T-helper 17 cell (primary cell): ENCODE measurements at regions not wholly inside any gene's neighbourhood (a gene's known extent, or its start where the extent isn't known, plus 50 kb on each side); places are given as distances from the start of the nearest gene placed in this dataset.

Experiments used
- ATAC-seq: fragments of 150-1000 bp; cut with Tn5 transposase; 2 replicates; pipeline ENCODE4 v1.10.0; 2021; ENCODE audit warnings: mild to moderate bottlenecking, moderate library complexity
- DNase-seq, 3 donors: peaks; one replicate each; pipeline versions ENCODE4 v3.0.0 to v3.0.0-alpha.2; 2020 to 2021
- H3K9me3 ChIP-seq: one replicate; pipeline ENCODE4 v1.7.0; 2013; ENCODE audit warnings: low read length, mild to moderate bottlenecking; ENCODE audit not compliant: control insufficient read depth, poor library complexity, severe bottlenecking
- H3K27ac Mint-ChIP-seq: one replicate; pipeline ENCODE4 v1.8.0; 2022; ENCODE audit warnings: mild to moderate bottlenecking, moderate library complexity, mixed read lengths
- H3K27me3 Mint-ChIP-seq: one replicate; pipeline ENCODE4 v1.8.0; 2022; ENCODE audit warnings: mixed read lengths
- H3K36me3 Mint-ChIP-seq: one replicate; pipeline ENCODE4 v1.8.0; 2022; ENCODE audit warnings: low read depth, mixed read lengths
- H3K4me1 Mint-ChIP-seq: one replicate; pipeline ENCODE4 v1.8.0; 2022; ENCODE audit warnings: mild to moderate bottlenecking, mixed read lengths
- H3K4me3 Mint-ChIP-seq: one replicate; pipeline ENCODE4 v1.8.0; 2022; ENCODE audit warnings: mild to moderate bottlenecking, moderate library complexity, mixed read lengths

DNA sequence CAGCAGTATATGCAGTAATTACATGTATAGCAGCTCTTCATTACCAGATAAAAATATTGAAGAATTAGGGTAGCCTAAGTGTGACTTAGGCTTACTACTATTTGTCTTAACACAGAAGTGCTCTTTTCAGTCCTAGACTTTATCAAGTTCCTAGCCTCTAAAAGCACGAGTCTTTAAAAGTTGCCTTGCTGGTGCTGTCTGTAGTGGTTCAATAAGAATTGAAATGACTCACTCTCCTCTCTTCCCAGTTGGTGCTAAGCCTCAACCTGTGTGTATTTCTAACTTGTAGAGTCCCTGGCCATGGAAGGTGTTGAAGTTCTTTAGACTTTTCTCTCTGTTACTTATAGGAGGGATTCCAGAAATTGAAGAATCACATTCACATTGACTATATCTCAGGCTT, 395.4 kb upstream of the THRB start:
- H3K9me3 ChIP-seq, result peaks cover 2% of the 10 kb centered on the region
- Mint-ChIP-seq H3K36me3 (no peaks in the 10 kb centered on the region), H3K27ac (no peak overlapping the region), H3K4me1 (no peaks in the 10 kb centered on the region), H3K27me3 (no peaks in the 10 kb centered on the region), H3K4me3 (no peak overlapping the region)
- no peak for ATAC-seq
- no peak for DNase-seq

DNA sequence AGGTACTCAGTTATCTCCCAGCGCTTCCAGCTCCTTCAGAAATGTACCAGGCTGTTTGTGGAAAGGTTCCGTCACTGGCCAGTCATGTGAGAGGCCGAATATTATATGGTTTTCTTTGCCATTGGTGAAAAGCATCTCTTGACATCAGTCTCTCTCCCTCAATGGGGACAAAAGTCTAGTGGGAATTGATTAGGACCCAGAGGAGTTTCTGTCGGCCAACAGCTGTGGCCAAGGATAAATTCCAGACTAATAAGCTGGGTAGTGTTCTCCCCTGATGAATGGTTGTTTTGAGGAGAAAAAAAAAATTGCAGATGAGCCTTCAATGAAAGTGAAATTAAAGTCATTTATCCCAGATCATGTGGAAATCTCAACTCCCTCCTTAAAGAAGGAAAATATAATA, 404.7 kb upstream of the THRB start:
- ATAC-seq (no peak), DNase-seq (no peak)
- Mint-ChIP-seq H3K36me3 (no peaks in the 10 kb centered on the region), H3K27me3 (no peaks in the 10 kb centered on the region), H3K27ac (no peak overlapping the region), H3K4me1 (no peaks in the 10 kb centered on the region), H3K4me3 (no peak overlapping the region)
- H3K9me3 ChIP-seq, result no peaks in the 10 kb centered on the region

DNA sequence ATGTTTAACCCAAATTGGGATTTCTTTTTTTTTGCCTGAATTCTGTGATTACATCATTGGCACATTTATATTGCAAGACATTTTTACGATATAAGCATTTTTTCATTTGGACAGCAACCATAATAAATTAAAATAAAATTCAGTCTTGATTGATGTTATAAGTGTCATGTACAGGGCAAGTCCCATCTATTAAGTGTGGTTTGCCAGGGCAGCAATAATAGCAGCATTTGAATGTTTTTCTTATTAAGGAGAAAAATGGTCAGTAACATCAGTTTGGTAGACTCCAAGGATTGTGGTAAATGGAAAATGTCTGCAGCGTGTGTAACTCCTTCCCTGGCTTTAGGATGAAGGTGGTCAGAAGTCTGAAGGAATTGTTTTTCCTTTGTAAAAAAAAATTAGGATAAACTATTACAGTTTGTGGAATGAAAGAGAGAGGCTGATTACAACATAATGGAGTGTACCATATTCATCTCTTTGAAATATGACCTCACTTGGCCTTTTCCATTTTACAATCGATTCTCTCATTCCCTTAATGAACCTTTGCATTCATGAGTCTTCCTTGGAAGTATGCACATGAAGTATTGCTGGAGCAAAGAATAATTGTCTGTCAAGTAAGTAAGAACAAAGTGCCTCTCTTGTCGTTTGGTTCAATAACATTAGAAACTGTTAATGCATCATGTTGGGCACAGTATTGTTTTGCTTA, 405.4 kb upstream of the THRB start:
- H3K27me3 Mint-ChIP-seq, result no peaks in the 10 kb centered on the region

DNA sequence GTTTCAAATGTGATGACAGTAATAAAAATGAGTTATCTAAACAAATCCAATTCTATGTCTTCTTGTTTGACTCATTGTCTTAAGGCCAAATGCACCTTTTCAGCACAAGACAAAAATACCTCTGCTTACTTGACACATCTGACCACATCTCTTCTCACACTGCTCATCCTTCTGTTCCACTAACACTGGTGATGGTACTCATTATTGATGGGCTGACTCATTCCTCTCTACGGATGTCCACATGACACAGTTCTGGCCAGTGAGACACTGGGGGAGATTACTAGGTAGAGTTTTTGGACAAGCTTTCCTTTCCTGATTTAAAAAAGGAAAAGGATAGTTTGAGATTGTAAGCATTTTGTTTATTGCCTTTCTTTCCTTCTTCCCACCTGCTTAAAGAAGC, 410.6 kb upstream of the THRB start:
- no peaks in the 10 kb centered on the region for H3K9me3 ChIP-seq
- Mint-ChIP-seq H3K4me3 (no peak overlapping the region), H3K36me3 (no peaks in the 10 kb centered on the region), H3K27me3 (no peaks in the 10 kb centered on the region), H3K27ac (no peak overlapping the region), H3K4me1 (no peaks in the 10 kb centered on the region)
- no peak for DNase-seq
- no peak for ATAC-seq

More for the DNA sequence above, 405.4 kb upstream of the THRB start:
- Mint-ChIP-seq H3K27ac (no peak overlapping the region), H3K4me3 (no peak overlapping the region), H3K36me3 (no peaks in the 10 kb centered on the region), H3K4me1 (no peaks in the 10 kb centered on the region)
- H3K9me3 ChIP-seq, result no peaks in the 10 kb centered on the region
- ATAC-seq (no peak), DNase-seq (no peak)

DNA sequence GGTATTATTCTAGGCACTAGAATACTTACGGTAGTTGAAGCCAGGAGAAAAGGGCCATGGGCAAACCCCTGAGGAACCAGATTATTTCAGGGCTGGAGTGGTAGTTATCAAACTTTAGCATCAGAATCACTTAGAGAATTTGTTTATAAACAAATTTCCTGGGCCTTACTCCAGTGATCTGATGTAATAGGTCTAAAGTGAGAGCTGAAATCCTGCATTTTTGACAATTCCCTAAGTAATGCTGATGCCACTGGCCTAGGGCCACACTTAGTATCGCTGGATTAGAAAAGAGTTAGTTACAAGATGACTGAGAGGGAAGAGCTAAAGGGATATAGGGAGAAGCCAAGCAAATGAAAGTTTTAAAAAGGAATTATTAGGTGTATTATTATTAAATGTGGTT, 412.5 kb upstream of the THRB start:
- Mint-ChIP-seq H3K27ac (no peak overlapping the region), H3K27me3 (no peaks in the 10 kb centered on the region), H3K4me1 (no peaks in the 10 kb centered on the region), H3K4me3 (no peak overlapping the region), H3K36me3 (no peaks in the 10 kb centered on the region)
- DNase-seq (no peak), ATAC-seq (no peak)
- no peaks in the 10 kb centered on the region for H3K9me3 ChIP-seq

DNA sequence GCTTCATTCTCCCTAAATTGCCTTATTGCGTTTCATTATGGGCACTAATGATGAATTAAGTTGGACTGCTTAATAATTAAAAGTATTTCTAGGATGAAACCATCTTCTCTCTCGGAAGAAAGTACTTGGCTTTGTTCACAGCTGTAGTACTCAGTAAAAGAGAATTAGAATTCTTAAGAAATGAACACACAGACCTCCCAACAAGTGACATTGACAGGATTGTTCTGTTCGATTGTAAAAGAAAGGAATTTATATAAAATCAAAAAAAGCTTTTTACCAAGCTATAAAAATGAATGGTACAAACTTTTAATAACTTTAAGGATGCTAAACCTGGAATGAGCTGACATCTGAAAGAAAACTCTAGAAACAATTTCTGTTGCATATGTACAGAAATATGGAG, 416.4 kb upstream of the THRB start:
- no peaks in the 10 kb centered on the region for H3K9me3 ChIP-seq
- H3K4me1 Mint-ChIP-seq, result no peaks in the 10 kb centered on the region
- H3K4me3 Mint-ChIP-seq, result no peak overlapping the region
- H3K36me3 Mint-ChIP-seq, result no peaks in the 10 kb centered on the region
- ATAC-seq (no peak), DNase-seq (no peak)
- H3K27ac Mint-ChIP-seq, result no peak overlapping the region
- no peaks in the 10 kb centered on the region for H3K27me3 Mint-ChIP-seq

DNA sequence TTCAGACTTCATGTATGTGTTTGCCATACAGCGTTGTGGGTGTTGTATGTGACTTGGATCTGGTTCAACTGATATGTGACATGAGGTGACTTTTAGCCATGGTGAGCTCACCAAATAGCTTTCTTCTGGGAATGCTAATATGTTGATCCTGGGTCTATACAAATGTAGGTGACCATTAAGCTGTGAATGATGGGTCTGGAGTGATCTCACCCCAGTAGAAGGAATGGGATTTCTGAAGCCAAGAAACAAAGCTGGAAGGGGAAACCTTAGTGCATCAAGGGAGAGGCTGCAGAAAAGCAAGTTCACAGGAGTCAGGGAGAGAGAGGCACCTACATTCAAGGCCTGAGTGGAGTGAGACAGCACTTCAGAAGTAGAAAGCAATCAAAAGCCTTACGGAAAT, 421.0 kb upstream of the THRB start:
- no peak for ATAC-seq
- Mint-ChIP-seq H3K4me3 (no peak overlapping the region), H3K27me3 (no peaks in the 10 kb centered on the region), H3K36me3 (no peaks in the 10 kb centered on the region), H3K27ac (no peak overlapping the region), H3K4me1 (no peaks in the 10 kb centered on the region)
- no peaks in the 10 kb centered on the region for H3K9me3 ChIP-seq
- no peak for DNase-seq

DNA sequence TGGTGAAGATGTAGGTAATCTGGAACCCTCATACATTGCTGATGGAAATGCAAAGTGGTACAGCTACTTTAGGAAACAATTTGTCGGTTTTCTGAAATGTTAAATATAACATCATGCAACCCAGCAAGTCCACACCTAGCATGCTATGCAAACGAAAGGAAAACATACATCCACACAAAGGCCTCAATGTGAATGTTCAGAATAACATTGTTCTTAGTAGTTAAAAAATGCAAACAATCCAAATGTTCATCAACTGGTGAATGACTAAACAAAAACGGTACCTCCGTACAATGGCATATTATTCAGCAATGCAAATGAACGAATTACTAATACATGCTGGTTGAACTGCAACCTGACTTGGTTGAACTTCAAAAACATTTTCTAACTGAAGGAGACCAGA, 423.3 kb upstream of the THRB start:
- H3K36me3 Mint-ChIP-seq, result no peaks in the 10 kb centered on the region
- ATAC-seq, result no peak

DNA sequence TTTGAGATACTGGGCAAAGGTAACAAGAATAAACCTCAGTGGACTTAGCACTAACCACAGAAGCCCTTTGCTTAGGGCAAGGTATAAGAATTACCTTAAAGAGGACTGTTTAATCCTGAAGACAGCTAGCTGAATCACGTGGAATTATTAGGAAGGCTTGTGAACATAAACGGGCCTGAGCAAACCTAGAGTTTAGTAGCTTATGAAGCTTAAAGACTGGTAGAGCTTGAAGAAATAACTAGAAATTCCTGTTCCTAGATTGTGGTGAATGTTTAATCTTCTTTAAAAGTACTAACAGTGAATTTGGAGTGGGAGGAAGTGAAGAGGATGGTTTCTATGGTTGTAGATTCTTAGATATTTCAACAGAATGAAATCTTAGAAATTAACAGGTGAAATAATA, 428.9 kb upstream of the THRB start:
- Mint-ChIP-seq H3K36me3 (no peaks in the 10 kb centered on the region), H3K4me3 (no peak overlapping the region), H3K4me1 (no peaks in the 10 kb centered on the region), H3K27ac (no peak overlapping the region), H3K27me3 (no peaks in the 10 kb centered on the region)
- DNase-seq (no peak), ATAC-seq (no peak)
- H3K9me3 ChIP-seq, result no peaks in the 10 kb centered on the region

More for the DNA sequence above, 423.3 kb upstream of the THRB start:
- Mint-ChIP-seq H3K27me3 (no peaks in the 10 kb centered on the region), H3K4me1 (no peaks in the 10 kb centered on the region), H3K27ac (no peak overlapping the region), H3K4me3 (no peak overlapping the region)
- H3K9me3 ChIP-seq, result no peaks in the 10 kb centered on the region
- DNase-seq, result no peak

DNA sequence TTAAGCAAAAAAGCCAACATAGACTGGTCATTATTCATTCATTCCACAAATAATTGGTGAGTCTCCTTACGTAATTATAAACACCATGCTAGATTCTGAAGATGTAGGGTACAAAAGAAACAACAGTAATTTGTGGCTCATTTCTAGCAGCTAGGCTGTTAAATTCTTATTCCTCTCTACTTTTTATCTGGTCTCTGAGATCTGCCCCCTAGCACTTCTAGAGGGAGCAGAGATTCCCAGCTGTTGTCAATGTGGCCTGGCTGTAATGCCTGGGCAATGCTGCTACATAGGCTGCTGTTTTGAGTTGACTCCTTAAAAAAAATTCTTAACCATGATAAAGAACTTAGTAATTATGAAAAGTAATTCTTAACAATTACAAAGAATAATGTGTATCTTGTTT, 434.9 kb upstream of the THRB start:
- no peaks in the 10 kb centered on the region for H3K9me3 ChIP-seq
- ATAC-seq (no peak), DNase-seq (no peak)
- Mint-ChIP-seq H3K27me3 (no peaks in the 10 kb centered on the region), H3K4me3 (no peak overlapping the region), H3K36me3 (no peaks in the 10 kb centered on the region), H3K27ac (no peak overlapping the region), H3K4me1 (no peaks in the 10 kb centered on the region)

DNA sequence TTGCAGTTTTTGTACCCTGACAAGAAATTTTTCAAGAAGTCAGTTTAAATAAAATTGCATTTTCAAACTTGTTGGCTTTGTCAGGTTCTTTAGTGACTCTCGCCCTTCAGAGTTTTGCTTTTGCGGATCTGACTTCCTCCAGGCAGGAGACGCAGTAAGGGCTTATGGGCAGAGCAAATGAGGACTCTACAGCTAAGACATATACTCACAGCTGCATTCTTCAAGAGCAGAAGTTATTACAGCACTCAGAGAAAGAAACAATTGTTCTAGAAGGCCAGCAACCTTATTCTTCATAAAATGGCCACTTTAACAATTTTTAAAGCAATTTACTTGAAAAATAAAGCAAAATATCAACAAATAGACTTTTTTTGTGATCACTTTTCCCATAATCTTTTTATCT, 438.8 kb upstream of the THRB start:
- ATAC-seq, result no peak
- no peak for DNase-seq
- Mint-ChIP-seq H3K27me3 (no peaks in the 10 kb centered on the region), H3K27ac (no peak overlapping the region), H3K4me3 (no peak overlapping the region), H3K36me3 (no peaks in the 10 kb centered on the region), H3K4me1 (no peaks in the 10 kb centered on the region)
- no peaks in the 10 kb centered on the region for H3K9me3 ChIP-seq

DNA sequence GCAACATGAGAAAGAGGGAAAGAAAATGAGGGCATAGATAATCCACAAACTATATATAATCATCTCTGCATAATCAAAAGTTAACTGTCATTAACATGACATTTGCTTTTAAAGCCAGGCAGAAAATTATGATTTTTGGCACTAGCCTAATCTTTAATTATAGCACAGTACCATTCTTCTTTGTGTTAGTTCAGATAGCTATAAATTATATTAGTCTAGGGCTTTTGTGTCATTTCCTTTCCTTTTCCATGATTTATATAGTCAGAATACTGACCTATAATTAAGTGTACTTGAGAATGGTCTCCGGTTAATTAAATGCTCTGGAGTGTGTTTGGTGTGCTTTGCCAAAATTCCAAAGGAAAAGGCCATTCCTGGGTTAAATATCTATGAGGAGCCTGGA, 441.9 kb upstream of the THRB start:
- H3K4me1 Mint-ChIP-seq, result no peaks in the 10 kb centered on the region
- H3K9me3 ChIP-seq, result no peaks in the 10 kb centered on the region
- no peaks in the 10 kb centered on the region for H3K27me3 Mint-ChIP-seq
- H3K27ac Mint-ChIP-seq, result no peak overlapping the region
- no peak overlapping the region for H3K4me3 Mint-ChIP-seq
- ATAC-seq, result no peak
- H3K36me3 Mint-ChIP-seq, result no peaks in the 10 kb centered on the region
- DNase-seq, result no peak

DNA sequence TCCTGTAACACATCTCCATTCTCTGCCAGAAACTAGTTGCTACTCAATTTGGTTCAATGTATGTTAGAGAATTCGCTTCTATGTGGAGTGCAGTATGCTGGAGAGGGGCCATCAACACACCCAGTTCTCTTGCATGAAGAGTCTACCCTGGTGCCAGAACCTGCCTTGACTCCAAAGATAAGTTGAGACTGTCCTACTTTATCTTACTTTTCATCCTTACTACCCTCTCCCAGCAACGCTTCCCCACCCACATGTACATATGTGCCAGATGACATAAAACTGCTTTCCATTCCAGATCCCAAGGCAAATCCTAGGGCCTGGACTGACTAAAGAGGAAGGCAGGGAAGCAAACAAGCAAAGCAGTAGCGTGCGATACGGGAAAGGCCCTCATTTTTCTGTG, 442.6 kb upstream of the THRB start:
- no peaks in the 10 kb centered on the region for H3K27me3 Mint-ChIP-seq
- no peak overlapping the region for H3K4me3 Mint-ChIP-seq
- H3K9me3 ChIP-seq, result no peaks in the 10 kb centered on the region
- ATAC-seq (no peak), DNase-seq (no peak)
- no peak overlapping the region for H3K27ac Mint-ChIP-seq
- no peaks in the 10 kb centered on the region for H3K36me3 Mint-ChIP-seq
- no peaks in the 10 kb centered on the region for H3K4me1 Mint-ChIP-seq

DNA sequence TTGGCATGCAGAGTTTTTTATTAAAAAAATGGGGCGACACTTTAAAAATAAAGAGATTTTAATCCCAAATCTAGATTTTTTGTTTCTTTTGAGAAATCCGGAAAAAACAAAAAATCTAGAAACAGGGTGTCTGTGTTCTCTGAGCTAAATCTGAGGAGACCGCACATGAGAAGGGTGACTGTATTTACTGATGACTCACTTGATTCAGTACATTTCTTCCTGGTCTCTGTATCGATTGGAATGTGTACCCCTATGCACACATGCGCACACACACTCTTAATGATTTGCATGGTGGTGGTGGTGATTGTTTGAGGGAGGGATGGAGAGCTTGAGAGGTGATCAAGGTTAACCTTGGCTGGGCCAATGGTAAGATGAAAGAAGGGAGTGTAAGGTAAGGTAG, 443.1 kb upstream of the THRB start:
- no peak for ATAC-seq

More for the DNA sequence above, 443.1 kb upstream of the THRB start:
- H3K9me3 ChIP-seq, result no peaks in the 10 kb centered on the region
- no peak for DNase-seq
- Mint-ChIP-seq H3K27ac (no peak overlapping the region), H3K36me3 (no peaks in the 10 kb centered on the region), H3K27me3 (no peaks in the 10 kb centered on the region), H3K4me1 (no peaks in the 10 kb centered on the region), H3K4me3 (no peak overlapping the region)
